Stomach (tissue), 4 donors: ENCODE measurements at regions not wholly inside any gene's neighbourhood (a gene's known extent, or its start where the extent isn't known, plus 50 kb on each side); places are given as distances from the start of the nearest gene placed in this dataset.

Source experiments
- CTCF ChIP-seq, 7 experiments: fragments of 450-650 bp in 4 of 7; fragments of 200-600 bp in 3 of 7; sonication (generic) in 3 of 7; IDR thresholded peaks; one replicate each; pipeline ENCODE4 v1.5.1; 2016 to 2019; ENCODE audit warnings: antibody characterized with exemption in 7 of 7, control low read depth in 2 of 7, mild to moderate bottlenecking in 1 of 7
- POLR2A ChIP-seq, 4 donors: fragments of 450-650 bp; IDR thresholded peaks; one replicate each; pipeline ENCODE4 v1.6.1; 2016; ENCODE audit warnings: antibody characterized with exemption in 4 of 4, control low read depth in 2 of 4, mild to moderate bottlenecking in 1 of 4, moderate library complexity in 1 of 4

- no peak for TF ChIP-seq POLR2A (IDR thresholded peaks at IDR 0.05)
- TF ChIP-seq CTCF (IDR thresholded peaks at IDR 0.05) = no peak
Observed at GRCh38 chr13:30022256-30022655, 171.8 kb upstream of the UBL3 start.
